SK-N-SH treated with all-trans-retinoic acid at 6 μM for 48 hours (cell line): ENCODE measurements at regions not wholly inside any gene's neighbourhood (a gene's known extent, or its start where the extent isn't known, plus 50 kb on each side); places are given as distances from the start of the nearest gene placed in this dataset.

Source experiments
- ATAC-seq: fragments of 200-7000 bp; cut with Tn5 transposase; 3 replicates; pipeline ENCODE4 v1.9.1; 2020; ENCODE audit warnings: mild to moderate bottlenecking, moderate library complexity
- ARNTL ChIP-seq: fragments of 450-650 bp; formaldehyde crosslinking; IDR thresholded peaks from 2 replicates; pipeline ENCODE4 v1.5.0; 2020; ENCODE audit warnings: low read depth, mild to moderate bottlenecking, moderate library complexity, borderline replicate concordance
- BACH2 ChIP-seq: fragments of 250-450 bp; sonication (Bioruptor Pico); IDR thresholded peaks from 2 replicates; pipeline ENCODE4 v1.9.0; 2021; ENCODE audit warnings: mild to moderate bottlenecking, borderline replicate concordance
- CSDC2 ChIP-seq: fragments of 250-450 bp; sonication (Bioruptor Pico); IDR thresholded peaks from 2 replicates; pipeline ENCODE4 v1.5.0; 2020; ENCODE audit warnings: mild to moderate bottlenecking, moderate library complexity
- CSRNP3 ChIP-seq: fragments of 250-450 bp; sonication (Bioruptor Pico); IDR thresholded peaks from 2 replicates; pipeline ENCODE4 v1.5.1; 2021; ENCODE audit warnings: mild to moderate bottlenecking, moderate library complexity
- ESRRG ChIP-seq: fragments of 250-450 bp; sonication (Bioruptor Pico); IDR thresholded peaks from 2 replicates; pipeline ENCODE4 v1.6.1; 2021; ENCODE audit warnings: mild to moderate bottlenecking
- GLIS3 ChIP-seq: fragments of 250-450 bp; sonication (Bioruptor Pico); IDR thresholded peaks from 2 replicates; pipeline ENCODE4 v1.5.0; 2020; ENCODE audit warnings: mild to moderate bottlenecking, moderate library complexity
- ISL1 ChIP-seq: fragments of 250-450 bp; sonication (Bioruptor Pico); IDR thresholded peaks from 2 replicates; pipeline ENCODE4 v2.1.2; 2022; ENCODE audit warnings: mild to moderate bottlenecking, moderate library complexity
- OSR1 ChIP-seq: fragments of 250-450 bp; sonication (Bioruptor Pico); IDR thresholded peaks from 2 replicates; pipeline ENCODE4 v1.8.0; 2022; ENCODE audit warnings: moderate library complexity, mild to moderate bottlenecking, inconsistent platforms
- POU6F1 ChIP-seq: fragments of 250-450 bp; sonication (Bioruptor Pico); IDR thresholded peaks from 2 replicates; pipeline ENCODE4 v1.8.0; 2021; ENCODE audit warnings: low read depth, mild to moderate bottlenecking, moderate library complexity, borderline replicate concordance
- PPARA ChIP-seq: fragments of 250-450 bp; sonication (Bioruptor Pico); IDR thresholded peaks from 2 replicates; pipeline ENCODE4 v1.5.0; 2020; ENCODE audit warnings: mild to moderate bottlenecking, borderline replicate concordance
- RARB ChIP-seq: fragments of 250-450 bp; sonication (Bioruptor Pico); IDR thresholded peaks from 2 replicates; pipeline ENCODE4 v1.8.0; 2021; ENCODE audit warnings: mild to moderate bottlenecking, moderate library complexity
- SNAI2 ChIP-seq: fragments of 250-450 bp; sonication (Bioruptor Pico); IDR thresholded peaks from 2 replicates; pipeline ENCODE4 v1.5.0; 2020; ENCODE audit warnings: mild to moderate bottlenecking, moderate library complexity
- TCF4 ChIP-seq: fragments of 250-450 bp; sonication (Bioruptor Pico); IDR thresholded peaks from 2 replicates; pipeline ENCODE4 v1.8.0; 2021; ENCODE audit warnings: mild to moderate bottlenecking, moderate library complexity, borderline replicate concordance
- TOX ChIP-seq: fragments of 250-450 bp; sonication (Bioruptor Pico); IDR thresholded peaks from 2 replicates; pipeline ENCODE4 v1.8.0; 2021; ENCODE audit warnings: mild to moderate bottlenecking, moderate library complexity, borderline replicate concordance
- TSHZ2 ChIP-seq: fragments of 250-450 bp; sonication (Bioruptor Pico); IDR thresholded peaks from 2 replicates; pipeline ENCODE4 v1.5.0; 2020; ENCODE audit warnings: mild to moderate bottlenecking, moderate library complexity
- ZC3H10 ChIP-seq: fragments of 250-450 bp; sonication (Bioruptor Pico); IDR thresholded peaks from 2 replicates; pipeline ENCODE4 v1.5.1; 2021; ENCODE audit warnings: mild to moderate bottlenecking, moderate library complexity
- ZFP3 ChIP-seq: fragments of 250-450 bp; sonication (Bioruptor Pico); IDR thresholded peaks from 2 replicates; pipeline ENCODE4 v1.5.0; 2020; ENCODE audit warnings: mild to moderate bottlenecking, moderate library complexity
- ZNF70 ChIP-seq: fragments of 450-650 bp; formaldehyde crosslinking; IDR thresholded peaks from 2 replicates; pipeline ENCODE4 v1.5.0; 2020; ENCODE audit warnings: mild to moderate bottlenecking, moderate library complexity
- ZNF8 ChIP-seq: fragments of 450-650 bp; formaldehyde crosslinking; IDR thresholded peaks from 2 replicates; pipeline ENCODE4 v1.5.0; 2020; ENCODE audit warnings: mild to moderate bottlenecking, moderate library complexity
- TF ChIP-seq, protein P1 (sequence below): fragments of 250-450 bp; sonication (Bioruptor Pico); IDR thresholded peaks from 2 replicates; pipeline ENCODE4 v1.8.0; 2020; ENCODE audit warnings: mild to moderate bottlenecking, moderate library complexity, borderline replicate concordance
- TF ChIP-seq, protein P2 (sequence below): fragments of 250-450 bp; sonication (Bioruptor Pico); IDR thresholded peaks from 2 replicates; pipeline ENCODE4 v1.5.1; 2020; ENCODE audit warnings: low read depth, mild to moderate bottlenecking, moderate library complexity

- no peak for TF ChIP-seq TOX (CRISPR knock-in tag)
- TF ChIP-seq OSR1 = no peak
- TF ChIP-seq SNAI2 (CRISPR knock-in tag) = no peak
- no peak for TF ChIP-seq ZFP3 (CRISPR knock-in tag)
- no peak for TF ChIP-seq ISL1 (CRISPR knock-in tag)
- TF ChIP-seq CSRNP3 (CRISPR knock-in tag) = no peak
- no peak for TF ChIP-seq CSDC2 (CRISPR knock-in tag)
- TF ChIP-seq ZNF70 (CRISPR knock-in tag) = no peak
- TF ChIP-seq, protein P1, sequence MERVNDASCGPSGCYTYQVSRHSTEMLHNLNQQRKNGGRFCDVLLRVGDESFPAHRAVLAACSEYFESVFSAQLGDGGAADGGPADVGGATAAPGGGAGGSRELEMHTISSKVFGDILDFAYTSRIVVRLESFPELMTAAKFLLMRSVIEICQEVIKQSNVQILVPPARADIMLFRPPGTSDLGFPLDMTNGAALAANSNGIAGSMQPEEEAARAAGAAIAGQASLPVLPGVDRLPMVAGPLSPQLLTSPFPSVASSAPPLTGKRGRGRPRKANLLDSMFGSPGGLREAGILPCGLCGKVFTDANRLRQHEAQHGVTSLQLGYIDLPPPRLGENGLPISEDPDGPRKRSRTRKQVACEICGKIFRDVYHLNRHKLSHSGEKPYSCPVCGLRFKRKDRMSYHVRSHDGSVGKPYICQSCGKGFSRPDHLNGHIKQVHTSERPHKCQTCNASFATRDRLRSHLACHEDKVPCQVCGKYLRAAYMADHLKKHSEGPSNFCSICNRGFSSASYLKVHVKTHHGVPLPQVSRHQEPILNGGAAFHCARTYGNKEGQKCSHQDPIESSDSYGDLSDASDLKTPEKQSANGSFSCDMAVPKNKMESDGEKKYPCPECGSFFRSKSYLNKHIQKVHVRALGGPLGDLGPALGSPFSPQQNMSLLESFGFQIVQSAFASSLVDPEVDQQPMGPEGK = no peak
- TF ChIP-seq ZC3H10 (CRISPR knock-in tag) = no peak
- no peak for TF ChIP-seq TCF4 (CRISPR knock-in tag)
- no peak for TF ChIP-seq TSHZ2 (CRISPR knock-in tag)
- TF ChIP-seq BACH2 (CRISPR knock-in tag) = no peak
- no peak for TF ChIP-seq ESRRG
- no peak for ATAC-seq
Measured at GRCh38 chr11:105537531-105537930, 72.3 kb upstream of the GRIA4 start.

- TF ChIP-seq ZFP3 (CRISPR knock-in tag) (no peak), TOX (CRISPR knock-in tag) (no peak)
Measured at GRCh38 chr11:105524286-105524685, 85.6 kb upstream of the GRIA4 start.

DNA sequence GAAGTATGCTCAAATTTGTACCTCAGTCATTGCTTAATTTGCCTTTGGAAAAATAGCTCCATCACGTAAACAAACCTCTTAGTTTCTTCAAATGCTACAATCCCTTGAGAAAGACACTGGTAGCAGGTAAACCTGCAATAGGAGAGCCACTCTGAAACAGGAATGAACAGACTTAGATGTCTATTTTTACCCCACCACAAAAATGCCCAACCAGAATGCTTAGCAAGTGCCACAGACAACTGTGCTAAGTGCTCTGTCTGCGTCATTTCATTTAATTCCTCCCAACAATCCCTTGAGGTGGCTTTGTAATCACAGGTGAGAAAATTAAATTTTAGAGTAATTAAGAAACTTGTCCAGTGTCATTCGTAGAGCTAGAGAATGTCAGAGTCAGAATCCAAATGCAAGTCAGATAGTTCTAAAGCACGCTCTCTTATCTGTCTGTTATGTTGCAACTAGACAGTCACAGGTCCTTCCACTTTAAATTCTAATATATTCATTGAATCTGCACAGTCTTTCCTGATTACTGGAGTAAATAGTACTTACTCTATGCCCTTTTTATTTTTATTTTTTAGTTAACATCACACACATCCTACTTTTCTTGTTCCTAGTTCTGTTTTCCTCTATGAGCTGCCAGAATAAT is 89.0 kb upstream of the GRIA4 start:
- ATAC-seq = no peak
- TF ChIP-seq ZNF8 (CRISPR knock-in tag) (no peak), ZFP3 (CRISPR knock-in tag) (no peak), OSR1 (no peak), PPARA (CRISPR knock-in tag) (no peak), SNAI2 (CRISPR knock-in tag) (no peak), CSDC2 (CRISPR knock-in tag) (no peak), ZNF70 (CRISPR knock-in tag) (no peak), ZC3H10 (CRISPR knock-in tag) (no peak), ESRRG (no peak), ARNTL (CRISPR knock-in tag) (no peak), RARB (CRISPR knock-in tag) (no peak), ISL1 (CRISPR knock-in tag) (no peak), CSRNP3 (CRISPR knock-in tag) (no peak), TSHZ2 (CRISPR knock-in tag) (no peak), GLIS3 (CRISPR knock-in tag) (no peak), POU6F1 (no peak), BACH2 (CRISPR knock-in tag) (no peak)
- TF ChIP-seq, protein P2, sequence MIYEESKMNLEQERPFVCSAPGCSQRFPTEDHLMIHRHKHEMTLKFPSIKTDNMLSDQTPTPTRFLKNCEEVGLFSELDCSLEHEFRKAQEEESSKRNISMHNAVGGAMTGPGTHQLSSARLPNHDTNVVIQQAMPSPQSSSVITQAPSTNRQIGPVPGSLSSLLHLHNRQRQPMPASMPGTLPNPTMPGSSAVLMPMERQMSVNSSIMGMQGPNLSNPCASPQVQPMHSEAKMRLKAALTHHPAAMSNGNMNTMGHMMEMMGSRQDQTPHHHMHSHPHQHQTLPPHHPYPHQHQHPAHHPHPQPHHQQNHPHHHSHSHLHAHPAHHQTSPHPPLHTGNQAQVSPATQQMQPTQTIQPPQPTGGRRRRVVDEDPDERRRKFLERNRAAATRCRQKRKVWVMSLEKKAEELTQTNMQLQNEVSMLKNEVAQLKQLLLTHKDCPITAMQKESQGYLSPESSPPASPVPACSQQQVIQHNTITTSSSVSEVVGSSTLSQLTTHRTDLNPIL (CRISPR knock-in tag) = no peak

More at GRCh38 chr11:105524286-105524685, 85.6 kb upstream of the GRIA4 start:
- no peak for ATAC-seq
